ENCODE measurements at regions not wholly inside any gene's neighbourhood (a gene's known extent, or its start where the extent isn't known, plus 50 kb on each side); places are given as distances from the start of the nearest gene placed in this dataset.

DNA sequence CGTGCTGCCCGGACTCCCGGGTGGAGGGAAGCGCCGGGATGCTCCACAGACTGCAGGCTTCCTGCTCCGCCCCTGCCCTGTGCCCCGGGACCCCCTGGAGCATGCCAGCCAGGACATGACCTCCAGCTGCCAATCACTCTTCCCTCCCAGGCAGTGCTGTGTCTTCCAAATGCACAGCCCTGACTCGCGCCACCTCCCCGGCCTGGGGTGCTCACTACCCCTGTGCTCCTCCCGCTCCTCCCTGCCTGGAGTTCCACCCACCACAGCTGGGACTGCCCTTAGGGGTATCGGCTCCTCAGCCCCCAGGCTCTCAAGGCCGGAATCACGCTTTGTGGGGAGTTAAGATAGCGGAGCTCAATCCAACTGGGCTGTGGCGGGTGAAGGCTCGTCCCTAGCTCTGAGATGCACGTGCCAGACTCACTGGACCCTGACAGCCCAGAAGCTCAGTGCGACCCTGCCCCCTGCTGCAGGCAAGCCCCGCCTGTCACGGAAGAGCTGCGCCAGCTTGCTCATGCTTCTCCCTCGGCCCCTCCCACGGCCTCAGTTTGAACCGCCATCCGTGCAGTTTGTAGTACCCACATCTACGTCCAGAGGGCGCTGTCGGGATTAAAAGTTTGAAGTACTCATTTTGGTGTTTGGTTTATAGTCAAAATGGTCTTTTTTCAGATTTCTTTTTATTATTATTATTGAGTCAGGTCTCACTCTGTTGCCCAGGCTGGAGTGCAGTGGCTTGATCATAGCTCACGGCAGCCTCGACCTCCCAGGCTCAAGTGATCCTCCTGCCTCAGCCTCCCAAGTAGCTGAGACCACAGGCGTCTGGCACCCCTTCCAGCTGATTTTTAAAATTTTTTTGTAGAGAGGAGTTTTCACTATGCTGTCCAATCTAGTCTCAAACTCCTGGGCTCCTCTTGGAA is 142.5 kb upstream of the TCERG1L start:
- TF ChIP-seq, protein P1, sequence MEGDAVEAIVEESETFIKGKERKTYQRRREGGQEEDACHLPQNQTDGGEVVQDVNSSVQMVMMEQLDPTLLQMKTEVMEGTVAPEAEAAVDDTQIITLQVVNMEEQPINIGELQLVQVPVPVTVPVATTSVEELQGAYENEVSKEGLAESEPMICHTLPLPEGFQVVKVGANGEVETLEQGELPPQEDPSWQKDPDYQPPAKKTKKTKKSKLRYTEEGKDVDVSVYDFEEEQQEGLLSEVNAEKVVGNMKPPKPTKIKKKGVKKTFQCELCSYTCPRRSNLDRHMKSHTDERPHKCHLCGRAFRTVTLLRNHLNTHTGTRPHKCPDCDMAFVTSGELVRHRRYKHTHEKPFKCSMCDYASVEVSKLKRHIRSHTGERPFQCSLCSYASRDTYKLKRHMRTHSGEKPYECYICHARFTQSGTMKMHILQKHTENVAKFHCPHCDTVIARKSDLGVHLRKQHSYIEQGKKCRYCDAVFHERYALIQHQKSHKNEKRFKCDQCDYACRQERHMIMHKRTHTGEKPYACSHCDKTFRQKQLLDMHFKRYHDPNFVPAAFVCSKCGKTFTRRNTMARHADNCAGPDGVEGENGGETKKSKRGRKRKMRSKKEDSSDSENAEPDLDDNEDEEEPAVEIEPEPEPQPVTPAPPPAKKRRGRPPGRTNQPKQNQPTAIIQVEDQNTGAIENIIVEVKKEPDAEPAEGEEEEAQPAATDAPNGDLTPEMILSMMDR (IDR thresholded peaks at IDR 0.05): peak; percentile 42 to 67 (median 47)
- TF ChIP-seq POLR2A (IDR thresholded peaks at IDR 0.05): no peak

Data from uterus (tissue), 2 donors.